ENCODE measurements at regions not wholly inside any gene's neighbourhood (a gene's known extent, or its start where the extent isn't known, plus 50 kb on each side); places are given as distances from the start of the nearest gene placed in this dataset.
"Not testable (repeated sequence)": the region's sequence is repeated elsewhere in the genome, so short reads cannot be mapped to it uniquely, and the experiment has no call there.

- DNase-seq = no peak
Measured at GRCh38 chr4:177256950-177257349, 52.7 kb upstream of the NEIL3 start.

GRCh38 chr4:177259466-177259865, 50.2 kb upstream of the NEIL3 start:
- DNase-seq = not testable (repeated sequence)
